ENCODE measurements at regions not wholly inside any gene's neighbourhood (a gene's known extent, or its start where the extent isn't known, plus 50 kb on each side); places are given as distances from the start of the nearest gene placed in this dataset.
"Not testable (repeated sequence)": the region's sequence is repeated elsewhere in the genome, so short reads cannot be mapped to it uniquely, and the experiment has no call there.

DNA sequence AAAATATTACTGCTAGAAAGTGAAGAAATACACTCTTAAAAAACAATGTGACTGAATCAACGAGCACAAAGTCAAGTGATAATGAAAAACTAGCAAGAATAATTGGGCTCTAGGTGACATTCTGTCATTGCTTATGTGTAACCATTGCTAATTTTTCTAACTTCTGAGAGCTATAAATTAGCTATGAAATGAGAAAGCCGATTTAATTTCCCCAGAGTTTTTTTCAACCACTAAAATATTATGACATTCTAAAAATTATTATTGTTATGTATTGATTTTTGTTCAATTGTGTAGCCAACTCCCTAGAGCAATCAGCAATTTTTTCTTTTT lies 458.6 kb upstream of the ATXN8OS start:
- Mint-ChIP-seq H3K4me3 (no peak overlapping the region), H3K9me3 (ENCODE audit: low read depth) (peaks cover 5% of the 10 kb centered on the region), H3K4me1 (no peaks in the 10 kb centered on the region), H3K36me3 (ENCODE audit: low read depth) (no peaks in the 10 kb centered on the region), H3K27me3 (no peaks in the 10 kb centered on the region), H3K27ac (no peak overlapping the region)
- intact Hi-C loops (cut with DNase I, micrococcal nuclease), result no loop called here
- ATAC-seq (no peak), DNase-seq (no peak)
- CTCF ChIA-PET, result no interaction called here
- POLR2A ChIA-PET, result no interaction called here

DNA sequence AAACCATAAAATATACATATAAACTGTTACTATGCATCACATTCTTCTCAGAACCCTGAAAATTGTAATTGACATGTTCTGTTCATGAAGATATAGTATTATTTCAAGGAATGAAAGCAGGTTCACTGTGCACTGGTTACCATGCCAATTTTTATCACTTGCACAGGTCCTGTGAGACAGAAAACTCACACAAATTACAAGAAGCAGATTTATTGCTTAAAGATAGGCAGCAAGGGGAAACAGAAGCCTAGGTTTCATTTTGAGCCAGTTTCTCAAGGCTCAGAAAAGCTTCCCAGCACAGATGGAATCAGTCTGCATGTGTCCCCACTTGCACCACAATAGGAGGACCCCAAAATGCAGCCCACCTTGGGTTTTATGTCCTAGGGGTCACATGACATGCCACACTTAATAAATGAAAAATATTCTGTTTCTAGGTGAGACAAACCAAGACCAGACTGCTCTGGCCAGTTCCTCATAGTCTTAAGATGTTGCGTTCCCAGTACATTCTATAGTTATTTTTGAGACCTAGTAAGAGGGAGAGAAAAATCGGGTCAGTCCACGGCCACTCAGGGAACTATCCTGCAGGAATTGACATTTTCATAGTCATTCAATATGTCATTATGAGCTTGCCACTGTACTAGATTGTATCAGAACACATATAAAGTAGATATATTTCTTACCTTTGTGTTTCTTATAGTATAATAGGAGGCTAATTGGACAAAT lies 459.1 kb upstream of the ATXN8OS start:
- H3K27me3 Mint-ChIP-seq, result no peaks in the 10 kb centered on the region
- no peak overlapping the region for H3K4me3 Mint-ChIP-seq
- no peaks in the 10 kb centered on the region for H3K4me1 Mint-ChIP-seq
- CTCF ChIA-PET, result no interaction called here
- no peak overlapping the region for H3K27ac Mint-ChIP-seq
- H3K36me3 Mint-ChIP-seq (ENCODE audit: low read depth), result no peaks in the 10 kb centered on the region
- POLR2A ChIA-PET, result no interaction called here
- DNase-seq, result no peak
- intact Hi-C loops (cut with DNase I, micrococcal nuclease), result no loop called here
- no peak for ATAC-seq
- peaks cover 5% of the 10 kb centered on the region for H3K9me3 Mint-ChIP-seq (ENCODE audit: low read depth)

DNA sequence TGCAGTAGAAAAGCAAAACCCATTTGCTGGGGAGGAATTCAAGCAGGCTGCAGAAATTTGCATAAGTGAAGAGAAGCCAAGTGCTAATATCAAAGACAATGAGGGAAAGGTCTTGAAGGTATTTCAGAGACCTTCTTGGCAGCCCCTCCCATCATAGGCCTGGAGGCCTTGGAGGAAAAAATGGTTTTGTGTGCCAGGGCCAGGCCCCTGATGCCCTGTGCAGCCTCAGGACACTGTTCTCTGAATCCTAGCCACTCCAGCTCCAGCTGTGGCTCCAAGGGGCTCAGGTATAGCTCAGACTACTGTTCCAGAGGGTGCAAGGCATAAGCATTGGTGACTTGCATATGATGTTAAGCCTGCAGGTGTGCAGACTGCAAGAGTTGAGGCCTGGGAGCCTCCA lies 463.2 kb upstream of the ATXN8OS start:
- ChIA-PET POLR2A (no interaction called here), CTCF (no interaction called here)
- H3K27ac Mint-ChIP-seq, result no peak overlapping the region
- H3K4me1 Mint-ChIP-seq, result no peaks in the 10 kb centered on the region
- H3K9me3 Mint-ChIP-seq (ENCODE audit: low read depth), result peaks cover 2% of the 10 kb centered on the region
- no peaks in the 10 kb centered on the region for H3K27me3 Mint-ChIP-seq
- ATAC-seq (no peak), DNase-seq (no peak)
- no peak overlapping the region for H3K4me3 Mint-ChIP-seq
- intact Hi-C loops (cut with DNase I, micrococcal nuclease), result no loop called here
- no peaks in the 10 kb centered on the region for H3K36me3 Mint-ChIP-seq (ENCODE audit: low read depth)

DNA sequence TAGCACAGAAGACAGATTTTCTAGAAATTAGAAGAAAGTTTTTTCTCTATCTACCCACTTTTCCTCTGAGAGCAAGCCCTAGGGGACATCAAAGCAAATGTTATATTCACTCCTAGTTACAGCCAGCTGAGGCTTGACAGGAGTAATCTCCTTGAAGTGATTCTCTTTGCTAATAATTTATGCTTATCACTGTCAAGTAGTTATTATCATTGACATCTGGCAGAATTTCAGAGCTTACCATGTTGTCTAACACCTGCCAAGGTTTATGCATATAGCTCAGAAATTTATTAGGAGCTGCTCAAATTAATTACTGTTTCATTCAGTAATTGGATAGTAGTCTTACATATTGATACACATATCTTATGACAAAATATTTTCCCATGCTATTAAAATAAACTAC lies 465.9 kb upstream of the ATXN8OS start:
- no peak overlapping the region for H3K27ac Mint-ChIP-seq
- DNase-seq (no peak), ATAC-seq (no peak)
- intact Hi-C loops (cut with DNase I, micrococcal nuclease), result no loop called here
- ChIA-PET POLR2A (no interaction called here), CTCF (no interaction called here)
- H3K27me3 Mint-ChIP-seq, result no peaks in the 10 kb centered on the region
- H3K36me3 Mint-ChIP-seq (ENCODE audit: low read depth), result no peaks in the 10 kb centered on the region
- peaks cover 7% of the 10 kb centered on the region for H3K9me3 Mint-ChIP-seq (ENCODE audit: low read depth)
- H3K4me3 Mint-ChIP-seq, result no peak overlapping the region
- no peaks in the 10 kb centered on the region for H3K4me1 Mint-ChIP-seq

DNA sequence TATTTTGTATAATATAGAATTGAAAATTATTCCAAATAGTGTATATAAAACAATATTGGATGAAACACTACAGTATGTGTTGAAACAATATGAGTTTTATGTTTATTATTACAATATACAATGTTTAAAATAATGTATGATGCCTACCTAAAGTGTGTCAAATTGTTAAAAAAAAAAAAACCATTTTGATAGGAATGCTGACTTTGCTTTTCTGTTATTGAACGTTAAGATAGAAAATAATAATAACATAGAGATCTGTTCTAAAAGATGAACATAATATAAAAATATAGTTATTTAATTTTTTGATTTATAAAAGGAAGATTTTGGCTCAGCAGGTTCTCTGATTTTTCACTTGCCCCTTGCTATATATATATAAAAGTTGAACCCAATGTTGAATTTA lies 474.6 kb upstream of the ATXN8OS start:
- ATAC-seq, result no peak
- POLR2A ChIA-PET, result no interaction called here
- H3K27me3 Mint-ChIP-seq, result no peaks in the 10 kb centered on the region
- CTCF ChIA-PET, result no interaction called here
- H3K27ac Mint-ChIP-seq, result no peak overlapping the region
- no peaks in the 10 kb centered on the region for H3K4me1 Mint-ChIP-seq
- no peaks in the 10 kb centered on the region for H3K36me3 Mint-ChIP-seq (ENCODE audit: low read depth)
- peaks cover 12% of the 10 kb centered on the region for H3K9me3 Mint-ChIP-seq (ENCODE audit: low read depth)
- H3K4me3 Mint-ChIP-seq, result no peak overlapping the region
- DNase-seq, result no peak
- intact Hi-C loops (cut with DNase I, micrococcal nuclease), result no loop called here

DNA sequence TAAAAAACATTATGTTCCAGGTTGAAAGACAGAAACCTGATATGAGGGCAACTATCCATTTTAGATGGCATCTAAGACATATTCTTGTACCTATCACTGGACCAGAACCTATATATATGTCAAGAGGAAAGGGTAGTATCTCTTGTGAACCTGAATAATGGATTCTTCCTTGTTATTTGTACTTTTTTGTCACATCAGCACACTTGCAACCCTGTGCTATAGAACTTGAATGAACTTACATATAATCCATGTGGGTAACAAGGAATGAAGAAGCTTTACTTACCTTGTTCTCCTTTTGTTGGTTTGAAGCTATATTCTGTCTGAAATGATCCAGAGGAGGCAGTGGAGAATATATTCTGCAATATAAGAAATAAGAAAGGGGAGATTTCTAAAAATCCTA lies 483.7 kb upstream of the ATXN8OS start:
- Mint-ChIP-seq H3K4me1 (no peaks in the 10 kb centered on the region), H3K27ac (no peak overlapping the region), H3K27me3 (no peaks in the 10 kb centered on the region), H3K36me3 (ENCODE audit: low read depth) (no peaks in the 10 kb centered on the region), H3K4me3 (no peak overlapping the region), H3K9me3 (ENCODE audit: low read depth) (peaks cover 8% of the 10 kb centered on the region)
- intact Hi-C loops (cut with DNase I, micrococcal nuclease), result no loop called here
- ATAC-seq (no peak), DNase-seq (no peak)
- CTCF ChIA-PET, result no interaction called here
- POLR2A ChIA-PET, result no interaction called here

DNA sequence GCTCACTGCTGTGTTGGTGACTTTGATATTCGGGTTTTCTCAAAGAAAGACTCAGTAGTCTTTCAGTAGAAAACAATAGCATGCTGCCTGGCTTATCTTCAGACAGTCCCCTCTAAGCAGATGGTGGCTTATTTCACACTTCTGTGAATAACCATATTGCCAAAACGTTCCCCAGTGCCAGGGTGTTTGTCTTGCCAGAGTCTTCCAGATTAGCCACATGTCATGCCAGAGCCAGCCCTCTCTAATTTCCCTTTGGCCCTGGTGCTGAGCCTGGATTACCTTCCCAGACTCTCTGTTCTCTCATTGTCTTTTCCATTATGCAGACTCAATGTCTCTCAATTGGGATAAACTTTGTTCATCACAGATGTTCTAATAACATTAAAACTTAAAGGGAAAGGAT lies 488.0 kb upstream of the ATXN8OS start:
- no peak for DNase-seq
- ATAC-seq, result no peak
- CTCF ChIA-PET, result no interaction called here
- Mint-ChIP-seq H3K4me1 (no peaks in the 10 kb centered on the region), H3K27me3 (no peaks in the 10 kb centered on the region), H3K27ac (no peak overlapping the region), H3K9me3 (ENCODE audit: low read depth) (peaks cover 8% of the 10 kb centered on the region), H3K4me3 (no peak overlapping the region), H3K36me3 (ENCODE audit: low read depth) (no peaks in the 10 kb centered on the region)
- POLR2A ChIA-PET, result no interaction called here
- intact Hi-C loops (cut with DNase I, micrococcal nuclease), result no loop called here

DNA sequence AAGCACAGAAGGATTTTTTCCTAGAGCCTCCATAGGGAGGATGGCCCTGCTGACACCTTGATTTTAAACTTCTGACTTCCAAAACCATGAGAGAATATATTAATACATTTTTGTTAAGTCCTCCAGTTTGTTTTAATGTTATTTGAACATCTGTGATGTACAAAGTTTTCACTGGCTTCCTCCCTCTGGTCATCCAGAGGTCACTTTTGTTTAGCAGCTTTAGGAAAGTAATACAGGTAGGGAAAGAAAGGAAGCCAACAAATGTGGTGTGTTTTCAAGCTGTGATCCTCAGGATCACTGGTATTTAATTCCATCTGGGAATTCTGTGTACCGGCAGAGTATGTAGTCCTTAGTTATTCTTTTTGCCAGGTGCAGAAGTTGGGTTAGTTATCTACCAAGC lies 488.8 kb upstream of the ATXN8OS start:
- CTCF ChIA-PET, result no interaction called here
- intact Hi-C loops (cut with DNase I, micrococcal nuclease), result no loop called here
- Mint-ChIP-seq H3K27me3 (no peaks in the 10 kb centered on the region), H3K9me3 (ENCODE audit: low read depth) (peaks cover 8% of the 10 kb centered on the region), H3K27ac (no peak overlapping the region), H3K4me1 (no peaks in the 10 kb centered on the region), H3K4me3 (no peak overlapping the region), H3K36me3 (ENCODE audit: low read depth) (no peaks in the 10 kb centered on the region)
- POLR2A ChIA-PET, result no interaction called here
- no peak for DNase-seq
- no peak for ATAC-seq

DNA sequence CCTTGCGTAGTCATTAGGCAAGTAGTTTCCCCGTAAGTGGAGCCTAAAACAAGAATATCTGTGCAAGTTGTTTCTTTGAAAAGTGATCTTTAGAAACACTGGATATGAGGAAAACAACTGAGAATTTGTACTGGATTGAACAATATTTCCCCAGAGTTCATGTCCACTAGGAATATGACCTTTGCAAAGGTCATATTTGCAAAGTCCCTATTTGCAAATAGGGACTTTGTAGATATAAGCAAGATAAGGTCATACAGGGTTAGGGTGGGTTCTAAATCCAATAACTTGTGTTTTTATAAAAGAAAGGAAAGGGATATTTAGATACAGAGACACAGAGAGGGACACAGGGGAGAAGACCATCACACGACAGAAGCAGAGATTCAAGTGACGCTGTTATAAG lies 489.2 kb upstream of the ATXN8OS start:
- ChIA-PET CTCF (no interaction called here), POLR2A (no interaction called here)
- intact Hi-C loops (cut with DNase I, micrococcal nuclease), result no loop called here
- no peaks in the 10 kb centered on the region for H3K36me3 Mint-ChIP-seq (ENCODE audit: low read depth)
- no peak overlapping the region for H3K4me3 Mint-ChIP-seq
- no peaks in the 10 kb centered on the region for H3K27me3 Mint-ChIP-seq
- peaks cover 8% of the 10 kb centered on the region for H3K9me3 Mint-ChIP-seq (ENCODE audit: low read depth)
- H3K4me1 Mint-ChIP-seq, result no peaks in the 10 kb centered on the region
- H3K27ac Mint-ChIP-seq, result no peak overlapping the region
- DNase-seq (no peak), ATAC-seq (no peak)

DNA sequence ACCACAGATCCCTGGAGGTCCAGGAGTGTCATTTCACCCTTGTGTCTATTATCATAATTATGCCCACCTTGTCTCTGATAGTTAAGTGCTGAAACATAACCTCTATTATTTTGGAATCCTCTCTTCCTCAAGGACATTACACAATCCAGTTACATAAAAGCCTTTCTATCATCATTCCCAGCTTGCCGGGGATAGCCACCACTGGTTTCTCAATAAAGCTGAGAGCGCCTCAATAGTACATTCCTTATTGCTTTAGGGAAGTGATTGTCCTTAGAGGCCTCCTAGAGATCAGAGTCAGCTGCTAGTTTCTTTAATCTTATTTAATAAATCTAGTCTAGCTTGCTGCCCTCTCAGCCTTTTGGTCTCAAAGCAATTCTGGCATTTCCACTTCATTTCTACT lies 490.0 kb upstream of the ATXN8OS start:
- intact Hi-C loops (cut with DNase I, micrococcal nuclease), result no loop called here
- DNase-seq, result no peak
- Mint-ChIP-seq H3K4me1 (no peaks in the 10 kb centered on the region), H3K27ac (no peak overlapping the region), H3K9me3 (ENCODE audit: low read depth) (peaks cover 8% of the 10 kb centered on the region), H3K27me3 (no peaks in the 10 kb centered on the region), H3K36me3 (ENCODE audit: low read depth) (no peaks in the 10 kb centered on the region), H3K4me3 (no peak overlapping the region)
- POLR2A ChIA-PET, result no interaction called here
- no peak for ATAC-seq
- CTCF ChIA-PET, result no interaction called here

DNA sequence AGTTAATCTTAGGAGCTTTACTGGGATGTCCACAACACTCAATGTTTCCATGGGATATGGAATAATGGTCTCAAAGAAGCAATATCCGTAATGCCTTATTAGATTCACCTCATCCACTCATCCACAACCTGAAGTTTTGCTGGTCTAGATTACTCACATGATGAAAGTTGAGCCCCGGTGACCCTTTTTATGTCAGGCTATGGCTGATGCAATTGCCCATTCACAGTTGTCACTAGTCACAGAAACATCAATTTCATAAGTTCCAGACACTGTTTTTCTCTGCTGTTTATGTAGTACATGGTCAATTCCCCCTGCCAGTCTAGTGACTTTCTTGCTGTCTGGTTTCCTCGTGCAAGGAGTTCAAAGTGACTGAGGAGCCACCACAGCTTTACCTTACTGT lies 491.2 kb upstream of the ATXN8OS start:
- peaks cover 8% of the 10 kb centered on the region for H3K9me3 Mint-ChIP-seq (ENCODE audit: low read depth)
- ChIA-PET POLR2A (no interaction called here), CTCF (interaction anchor here (1.2 kb wide), 1 partner anchor 9 kb away, joined by 3 read pairs; no protein-coding TSS in a partner anchor)
- H3K4me1 Mint-ChIP-seq, result no peaks in the 10 kb centered on the region
- no peaks in the 10 kb centered on the region for H3K36me3 Mint-ChIP-seq (ENCODE audit: low read depth)
- no peak overlapping the region for H3K27ac Mint-ChIP-seq
- H3K27me3 Mint-ChIP-seq, result no peaks in the 10 kb centered on the region
- H3K4me3 Mint-ChIP-seq, result no peak overlapping the region
- intact Hi-C loops (cut with DNase I, micrococcal nuclease), result no loop called here
- DNase-seq (no peak), ATAC-seq (no peak)

DNA sequence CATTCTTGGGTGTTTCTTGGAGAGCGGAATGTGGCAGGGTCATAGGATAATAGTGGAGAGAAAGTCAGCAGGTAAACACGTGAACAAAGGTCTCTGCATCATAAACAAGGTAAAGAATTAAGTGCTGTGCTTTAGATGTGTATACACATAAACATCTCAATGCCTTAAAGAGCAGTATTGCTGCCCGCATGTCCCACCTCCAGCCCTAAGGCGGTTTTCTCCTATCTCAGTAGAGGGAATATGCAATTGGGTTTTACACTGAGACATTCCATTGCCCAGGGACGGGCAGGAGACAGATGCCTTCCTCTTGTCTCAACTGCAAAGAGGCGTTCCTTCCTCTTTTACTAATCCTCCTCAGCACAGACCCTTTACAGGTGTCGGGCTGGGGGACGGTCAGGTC lies 492.6 kb upstream of the ATXN8OS start:
- H3K4me1 Mint-ChIP-seq; H3K9me3 Mint-ChIP-seq (ENCODE audit: low read depth); H3K27ac Mint-ChIP-seq; DNase-seq; H3K36me3 Mint-ChIP-seq (ENCODE audit: low read depth); POLR2A ChIA-PET; ATAC-seq; intact Hi-C loops (cut with DNase I, micrococcal nuclease); H3K4me3 Mint-ChIP-seq; CTCF ChIA-PET; H3K27me3 Mint-ChIP-seq: not testable (repeated sequence)

DNA sequence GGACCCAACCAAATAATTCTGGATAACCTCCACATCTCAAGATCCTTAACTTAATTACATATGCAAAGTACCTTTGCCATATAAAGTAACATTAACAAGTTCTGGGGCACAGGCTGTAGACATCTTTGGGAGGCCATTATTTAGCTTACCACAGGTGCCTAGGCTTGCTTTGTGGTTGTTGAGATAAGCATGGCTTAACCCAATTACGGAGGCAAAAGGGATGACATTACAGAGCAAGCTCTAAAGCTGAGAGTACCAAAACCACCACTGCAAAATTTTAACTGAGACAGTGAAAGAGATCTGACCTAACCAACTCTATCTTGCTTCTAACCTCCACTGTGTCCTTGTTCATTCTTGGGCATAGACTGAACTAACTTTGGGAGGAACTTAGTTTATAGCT lies 502.9 kb upstream of the ATXN8OS start:
- Mint-ChIP-seq H3K9me3 (ENCODE audit: low read depth) (peaks cover 15% of the 10 kb centered on the region), H3K36me3 (ENCODE audit: low read depth) (no peaks in the 10 kb centered on the region), H3K27ac (no peak overlapping the region), H3K27me3 (no peaks in the 10 kb centered on the region), H3K4me3 (no peak overlapping the region), H3K4me1 (no peaks in the 10 kb centered on the region)
- DNase-seq (no peak), ATAC-seq (no peak)
- CTCF ChIA-PET, result no interaction called here
- POLR2A ChIA-PET, result no interaction called here
- intact Hi-C loops (cut with DNase I, micrococcal nuclease), result no loop called here

Data from activated CD4-positive, alpha-beta T cell treated with anti-CD3 and anti-CD28 coated beads for 36 hours (primary cell).